ENCODE measurements at regions not wholly inside any gene's neighbourhood (a gene's known extent, or its start where the extent isn't known, plus 50 kb on each side); places are given as distances from the start of the nearest gene placed in this dataset.
A peak's percentile ranks its signal among the peaks of the same experiment; 100 is the strongest.

DNA sequence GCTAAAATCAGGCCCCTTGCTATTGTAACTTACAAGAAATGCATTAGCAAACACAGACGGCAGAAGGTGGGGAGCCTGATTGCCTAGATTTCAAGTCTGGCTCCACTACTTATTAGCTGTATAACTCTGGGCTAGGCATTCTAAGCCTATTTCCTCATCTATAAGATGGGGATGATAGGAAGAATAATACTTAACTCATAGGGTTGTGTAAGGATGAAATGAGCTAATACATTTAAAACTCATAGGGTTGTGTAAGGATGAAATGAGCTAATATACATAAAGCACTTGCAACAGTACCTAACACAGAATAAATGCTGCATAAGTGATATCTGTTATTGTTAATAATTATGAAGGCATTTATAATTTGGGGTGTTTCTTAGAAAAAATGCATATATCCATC is 60.1 kb upstream of the DIO2 start:
- Histone ChIP-seq H3K4me3 (ENCODE audit: low read length) (no peak overlapping the region), H4K20me1 (ENCODE audit: low read length) (no peaks in the 10 kb centered on the region), H3K27me3 (ENCODE audit: low read length) (no peaks in the 10 kb centered on the region), H3K4me2 (ENCODE audit: low read length) (no peak overlapping the region), H2AFZ (ENCODE audit: low read length) (no peak overlapping the region), H3K4me1 (ENCODE audit: insufficient read depth, low read length) (peaks cover 11% of the 10 kb centered on the region; the same call in 1 of the 2 replicates), H3K36me3 (ENCODE audit: low read depth, low read length) (no peaks in the 10 kb centered on the region), H3K9me2 (replicated peaks; ENCODE audit: low read length) (no peaks in the 10 kb centered on the region), H3K79me2 (ENCODE audit: low read length) (no peaks in the 10 kb centered on the region), H3K9ac (ENCODE audit: low read length) (no peak overlapping the region), H3K27ac (ENCODE audit: low read length) (no peak overlapping the region), H3F3A (ENCODE audit: low read length, unreplicated experiment) (no peaks in the 10 kb centered on the region), H3K9me3 (ENCODE audit: low read length) (no peaks in the 10 kb centered on the region)
- POLR2A ChIA-PET (ENCODE audit: unreplicated experiment): no interaction called here
- TF ChIP-seq, protein P1, sequence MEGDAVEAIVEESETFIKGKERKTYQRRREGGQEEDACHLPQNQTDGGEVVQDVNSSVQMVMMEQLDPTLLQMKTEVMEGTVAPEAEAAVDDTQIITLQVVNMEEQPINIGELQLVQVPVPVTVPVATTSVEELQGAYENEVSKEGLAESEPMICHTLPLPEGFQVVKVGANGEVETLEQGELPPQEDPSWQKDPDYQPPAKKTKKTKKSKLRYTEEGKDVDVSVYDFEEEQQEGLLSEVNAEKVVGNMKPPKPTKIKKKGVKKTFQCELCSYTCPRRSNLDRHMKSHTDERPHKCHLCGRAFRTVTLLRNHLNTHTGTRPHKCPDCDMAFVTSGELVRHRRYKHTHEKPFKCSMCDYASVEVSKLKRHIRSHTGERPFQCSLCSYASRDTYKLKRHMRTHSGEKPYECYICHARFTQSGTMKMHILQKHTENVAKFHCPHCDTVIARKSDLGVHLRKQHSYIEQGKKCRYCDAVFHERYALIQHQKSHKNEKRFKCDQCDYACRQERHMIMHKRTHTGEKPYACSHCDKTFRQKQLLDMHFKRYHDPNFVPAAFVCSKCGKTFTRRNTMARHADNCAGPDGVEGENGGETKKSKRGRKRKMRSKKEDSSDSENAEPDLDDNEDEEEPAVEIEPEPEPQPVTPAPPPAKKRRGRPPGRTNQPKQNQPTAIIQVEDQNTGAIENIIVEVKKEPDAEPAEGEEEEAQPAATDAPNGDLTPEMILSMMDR (conservative IDR thresholded peaks at IDR 0.05; ENCODE audit: low read depth, low read length): no peak
- TF ChIP-seq EZH2 (IDR thresholded peaks at IDR 0.05; ENCODE audit: low read length, unreplicated experiment): no peak
- no peak for TF ChIP-seq EZH2phosphoT487 (IDR thresholded peaks at IDR 0.05; ENCODE audit: borderline replicate concordance, low read length)
- no TSS peak for BruUV-seq (replicated peaks)
- CTCF ChIA-PET: no interaction called here
- intact Hi-C loops (cut with micrococcal nuclease): no loop called here
- ATAC-seq (no peak), DNase-seq (no peak)

DNA sequence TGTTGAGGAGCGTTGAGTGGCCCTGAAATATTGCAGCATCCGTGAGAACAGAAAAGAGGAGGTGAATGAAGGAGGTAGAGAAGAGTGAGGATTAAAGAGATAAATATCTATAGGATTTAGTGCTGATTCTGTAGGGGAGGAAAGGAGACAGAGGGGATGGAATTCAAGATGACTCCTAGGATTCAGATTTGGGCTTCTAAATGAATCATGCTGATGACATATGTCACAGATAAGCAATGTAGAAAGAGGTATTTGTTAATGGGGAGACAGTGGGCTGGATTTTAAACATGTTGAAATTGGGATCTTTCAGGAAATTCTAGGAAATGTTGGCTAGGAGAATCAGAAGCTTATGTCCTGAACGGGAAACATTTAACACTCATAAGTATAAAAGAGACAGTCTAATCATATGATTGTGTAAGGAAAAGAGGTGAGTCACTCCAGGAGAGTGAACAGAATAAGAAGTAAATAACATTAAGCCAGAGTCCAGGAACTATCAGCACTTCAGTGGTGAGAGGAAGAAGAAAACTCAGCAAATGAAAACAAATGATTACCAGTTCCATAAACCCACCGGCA is 58.1 kb upstream of the DIO2 start:
- TF ChIP-seq, protein P1 (conservative IDR thresholded peaks at IDR 0.05; ENCODE audit: low read depth, low read length): no peak
- TF ChIP-seq EZH2 (IDR thresholded peaks at IDR 0.05; ENCODE audit: low read length, unreplicated experiment) (no peak), EZH2phosphoT487 (IDR thresholded peaks at IDR 0.05; ENCODE audit: borderline replicate concordance, low read length) (no peak)
- peak; percentile 80 for ATAC-seq
- H3K79me2 ChIP-seq (ENCODE audit: low read length): no peaks in the 10 kb centered on the region
- H3K9me2 ChIP-seq (replicated peaks; ENCODE audit: low read length): no peaks in the 10 kb centered on the region
- no peak overlapping the region for H3K27ac ChIP-seq (ENCODE audit: low read length)
- H3K27me3 ChIP-seq (ENCODE audit: low read length): no peaks in the 10 kb centered on the region
- no TSS peak for BruUV-seq (replicated peaks)
- H3K4me2 ChIP-seq (ENCODE audit: low read length): peak overlapping the region; percentile 6
- no peak overlapping the region for H3K9ac ChIP-seq (ENCODE audit: low read length)
- H3K36me3 ChIP-seq (ENCODE audit: low read depth, low read length): no peaks in the 10 kb centered on the region
- DNase-seq: peak; percentile 44
- no peaks in the 10 kb centered on the region for H3F3A ChIP-seq (ENCODE audit: low read length, unreplicated experiment)
- H3K4me1 ChIP-seq (ENCODE audit: insufficient read depth, low read length): peaks cover 11% of the 10 kb centered on the region; the same call in 1 of the 2 replicates
- peak overlapping the region; percentile 14; the same call in 1 of the 2 replicates for H2AFZ ChIP-seq (ENCODE audit: low read length)
- POLR2A ChIA-PET (ENCODE audit: unreplicated experiment): no interaction called here
- CTCF ChIA-PET: no interaction called here
- intact Hi-C loops (cut with micrococcal nuclease): no loop called here
- no peaks in the 10 kb centered on the region for H4K20me1 ChIP-seq (ENCODE audit: low read length)
- H3K9me3 ChIP-seq (ENCODE audit: low read length): no peaks in the 10 kb centered on the region
- no peak overlapping the region for H3K4me3 ChIP-seq (ENCODE audit: low read length)

DNA sequence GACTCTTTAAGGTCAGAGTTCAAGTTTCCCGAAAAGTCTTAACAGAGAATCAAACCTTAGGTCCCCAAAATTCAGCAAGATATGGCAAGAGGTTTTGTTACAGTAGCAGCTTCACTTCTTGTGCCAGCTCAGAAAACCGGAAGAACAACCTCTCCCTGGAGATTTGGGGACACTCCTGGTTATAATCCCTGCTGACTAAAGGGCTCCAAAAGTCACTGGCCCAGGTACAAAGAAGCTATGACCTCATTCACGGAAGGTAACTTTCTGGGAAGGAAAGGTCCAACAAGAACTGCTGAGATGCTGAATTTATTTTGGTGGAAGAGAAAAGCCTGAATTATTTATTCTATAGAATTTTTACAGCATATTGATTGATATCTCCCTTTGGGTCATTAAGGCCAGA is 55.6 kb upstream of the DIO2 start:
- ChIA-PET POLR2A (ENCODE audit: unreplicated experiment) (no interaction called here), CTCF (no interaction called here)
- Histone ChIP-seq H3K9me3 (ENCODE audit: low read length) (no peaks in the 10 kb centered on the region), H3K36me3 (ENCODE audit: low read depth, low read length) (no peaks in the 10 kb centered on the region), H3K27ac (ENCODE audit: low read length) (no peak overlapping the region), H4K20me1 (ENCODE audit: low read length) (no peaks in the 10 kb centered on the region), H3K4me1 (ENCODE audit: insufficient read depth, low read length) (peaks cover 11% of the 10 kb centered on the region; the same call in 1 of the 2 replicates), H3K4me2 (ENCODE audit: low read length) (no peak overlapping the region), H3K9me2 (replicated peaks; ENCODE audit: low read length) (no peaks in the 10 kb centered on the region), H2AFZ (ENCODE audit: low read length) (no peak overlapping the region), H3K4me3 (ENCODE audit: low read length) (no peak overlapping the region), H3K9ac (ENCODE audit: low read length) (no peak overlapping the region), H3F3A (ENCODE audit: low read length, unreplicated experiment) (no peaks in the 10 kb centered on the region), H3K79me2 (ENCODE audit: low read length) (no peaks in the 10 kb centered on the region), H3K27me3 (ENCODE audit: low read length) (no peaks in the 10 kb centered on the region)
- BruUV-seq (replicated peaks): no TSS peak
- ATAC-seq (no peak), DNase-seq (peak; percentile 22)
- no peak for TF ChIP-seq EZH2 (IDR thresholded peaks at IDR 0.05; ENCODE audit: low read length, unreplicated experiment)
- TF ChIP-seq, protein P1 (conservative IDR thresholded peaks at IDR 0.05; ENCODE audit: low read depth, low read length): no peak
- TF ChIP-seq EZH2phosphoT487 (IDR thresholded peaks at IDR 0.05; ENCODE audit: borderline replicate concordance, low read length): no peak
- intact Hi-C loops (cut with micrococcal nuclease): no loop called here
